ENCODE measurements at regions not wholly inside any gene's neighbourhood (a gene's known extent, or its start where the extent isn't known, plus 50 kb on each side); places are given as distances from the start of the nearest gene placed in this dataset.
"Not testable (repeated sequence)": the region's sequence is repeated elsewhere in the genome, so short reads cannot be mapped to it uniquely, and the experiment has no call there.

DNA sequence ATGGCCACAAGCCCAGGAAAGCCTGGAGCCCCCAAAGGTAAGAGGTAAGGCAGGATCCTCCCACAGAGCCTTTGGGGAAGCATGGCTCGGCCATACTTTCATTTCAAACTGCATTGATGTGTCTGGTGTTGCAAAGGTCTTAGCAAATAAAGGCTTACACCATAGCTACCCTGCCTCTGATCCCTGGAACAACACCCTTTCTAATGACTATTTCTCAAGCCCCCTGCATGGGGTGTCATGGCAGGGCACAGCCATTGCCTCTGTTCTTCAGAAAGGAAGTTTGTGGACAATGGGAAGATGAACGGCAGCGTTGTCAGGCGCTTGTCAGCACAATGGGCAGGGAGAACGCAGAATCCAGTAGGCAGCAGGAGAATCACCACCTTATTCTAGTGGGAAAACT, 435.0 kb upstream of the SMIM21 start:
- H3K4me3 ChIP-seq (ENCODE audit: low read depth, low read length): no peak overlapping the region
- H3K4me1 ChIP-seq (ENCODE audit: control insufficient read depth, insufficient read depth, low read length): no peaks in the 10 kb centered on the region
- H3K27me3 ChIP-seq (ENCODE audit: control insufficient read depth, insufficient read depth, low read length): no peaks in the 10 kb centered on the region
- no peaks in the 10 kb centered on the region for H3K9me3 ChIP-seq (ENCODE audit: control insufficient read depth, insufficient read depth, low read length)
- H3K9ac ChIP-seq (ENCODE audit: low read depth, low read length): no peak overlapping the region
- no peak overlapping the region for H3K27ac ChIP-seq (ENCODE audit: low read depth, low read length)
- no peaks in the 10 kb centered on the region for H3K36me3 ChIP-seq (ENCODE audit: control insufficient read depth, insufficient read depth, low read length)

DNA sequence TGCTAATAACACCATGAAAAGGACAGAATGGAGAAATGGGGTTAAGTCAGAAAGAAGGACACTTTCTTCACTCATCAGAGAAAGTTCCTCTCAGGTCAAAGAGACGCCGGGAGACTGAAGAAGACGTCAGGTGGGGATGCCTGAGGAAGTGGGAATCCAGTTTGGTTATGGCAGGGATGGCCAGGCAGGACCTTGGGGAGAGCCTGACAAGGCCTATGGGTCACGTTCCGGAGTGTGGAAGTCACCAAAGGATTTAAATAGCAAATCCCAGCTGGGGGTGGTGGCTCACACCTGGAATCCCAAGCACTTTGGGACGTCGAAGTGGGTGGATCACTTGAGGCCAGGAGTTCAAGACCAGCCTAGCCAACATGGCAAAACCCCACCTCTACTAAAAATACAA, 432.7 kb upstream of the SMIM21 start:
- Histone ChIP-seq H3K36me3 (ENCODE audit: control insufficient read depth, insufficient read depth, low read length) (no peaks in the 10 kb centered on the region), H3K27me3 (ENCODE audit: control insufficient read depth, insufficient read depth, low read length) (no peaks in the 10 kb centered on the region), H3K9me3 (ENCODE audit: control insufficient read depth, insufficient read depth, low read length) (no peaks in the 10 kb centered on the region), H3K4me3 (ENCODE audit: low read depth, low read length) (no peak overlapping the region), H3K27ac (ENCODE audit: low read depth, low read length) (no peak overlapping the region), H3K9ac (ENCODE audit: low read depth, low read length) (no peak overlapping the region), H3K4me1 (ENCODE audit: control insufficient read depth, insufficient read depth, low read length) (no peaks in the 10 kb centered on the region)

DNA sequence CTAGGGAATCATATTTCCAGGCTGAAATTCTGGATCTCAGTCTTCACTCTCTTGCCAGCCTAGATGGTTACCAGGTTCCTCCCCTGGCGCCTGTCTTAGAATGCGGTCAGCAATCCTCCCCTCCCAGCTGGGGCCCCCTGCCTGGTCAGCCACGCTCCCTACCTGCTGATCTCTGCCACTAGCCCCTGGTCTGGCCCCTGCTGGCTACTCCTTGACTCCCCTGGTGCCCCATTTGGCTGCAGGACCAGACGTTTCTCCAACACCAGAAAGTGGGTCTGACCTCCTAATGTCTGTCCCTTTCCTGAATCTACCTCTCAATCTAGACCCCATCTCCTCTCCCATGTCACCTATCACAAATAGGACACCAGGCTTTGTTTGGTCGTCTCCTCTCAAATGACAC, 432.0 kb upstream of the SMIM21 start:
- no peak overlapping the region for H3K27ac ChIP-seq (ENCODE audit: low read depth, low read length)
- no peaks in the 10 kb centered on the region for H3K9me3 ChIP-seq (ENCODE audit: control insufficient read depth, insufficient read depth, low read length)
- H3K4me3 ChIP-seq (ENCODE audit: low read depth, low read length): no peak overlapping the region
- H3K27me3 ChIP-seq (ENCODE audit: control insufficient read depth, insufficient read depth, low read length): no peaks in the 10 kb centered on the region
- H3K9ac ChIP-seq (ENCODE audit: low read depth, low read length): no peak overlapping the region
- no peaks in the 10 kb centered on the region for H3K36me3 ChIP-seq (ENCODE audit: control insufficient read depth, insufficient read depth, low read length)
- H3K4me1 ChIP-seq (ENCODE audit: control insufficient read depth, insufficient read depth, low read length): no peaks in the 10 kb centered on the region

DNA sequence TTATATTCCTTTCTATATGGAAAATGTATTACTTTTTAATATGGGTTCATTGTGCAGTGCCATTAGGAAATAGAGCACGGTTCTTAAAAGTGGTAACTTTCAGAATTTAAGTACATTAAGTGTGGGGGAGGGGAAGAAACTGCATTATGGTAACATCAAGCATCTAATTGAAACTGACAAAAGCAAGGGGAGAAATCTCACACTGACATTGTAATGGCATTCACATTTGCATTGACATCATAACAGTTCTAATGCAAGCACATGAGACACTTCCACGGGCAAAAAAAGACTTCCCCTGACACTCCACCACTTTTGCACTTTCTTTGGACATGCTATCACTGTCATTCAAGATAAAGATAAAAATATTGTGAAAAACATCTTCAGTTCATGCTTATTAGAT, 431.3 kb upstream of the SMIM21 start:
- H3K9ac ChIP-seq (ENCODE audit: low read depth, low read length): no peak overlapping the region
- no peaks in the 10 kb centered on the region for H3K36me3 ChIP-seq (ENCODE audit: control insufficient read depth, insufficient read depth, low read length)
- H3K27me3 ChIP-seq (ENCODE audit: control insufficient read depth, insufficient read depth, low read length): no peaks in the 10 kb centered on the region
- H3K4me3 ChIP-seq (ENCODE audit: low read depth, low read length): no peak overlapping the region
- no peak overlapping the region for H3K27ac ChIP-seq (ENCODE audit: low read depth, low read length)
- H3K4me1 ChIP-seq (ENCODE audit: control insufficient read depth, insufficient read depth, low read length): no peaks in the 10 kb centered on the region
- H3K9me3 ChIP-seq (ENCODE audit: control insufficient read depth, insufficient read depth, low read length): no peaks in the 10 kb centered on the region

DNA sequence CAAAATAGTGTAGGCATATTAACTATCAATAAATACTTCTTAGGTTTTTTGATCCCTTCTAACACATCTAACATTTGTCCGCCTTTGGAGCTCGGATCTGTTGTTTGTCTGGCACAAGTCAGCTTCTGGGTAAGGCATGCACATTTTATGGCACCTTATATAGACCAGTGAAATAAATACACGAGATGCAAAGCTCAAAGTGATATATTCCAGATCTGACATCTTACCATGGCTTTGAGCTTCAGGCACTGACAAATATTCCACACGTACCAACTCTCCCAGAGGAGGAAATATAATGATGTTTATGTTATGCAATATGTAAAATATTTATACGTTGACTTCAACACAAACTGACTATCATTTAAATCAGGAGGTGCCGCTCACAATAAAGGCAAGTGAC, 430.1 kb upstream of the SMIM21 start:
- H3K9ac ChIP-seq (ENCODE audit: low read depth, low read length): no peak overlapping the region
- no peaks in the 10 kb centered on the region for H3K4me1 ChIP-seq (ENCODE audit: control insufficient read depth, insufficient read depth, low read length)
- H3K27me3 ChIP-seq (ENCODE audit: control insufficient read depth, insufficient read depth, low read length): no peaks in the 10 kb centered on the region
- H3K9me3 ChIP-seq (ENCODE audit: control insufficient read depth, insufficient read depth, low read length): no peaks in the 10 kb centered on the region
- H3K36me3 ChIP-seq (ENCODE audit: control insufficient read depth, insufficient read depth, low read length): no peaks in the 10 kb centered on the region
- H3K27ac ChIP-seq (ENCODE audit: low read depth, low read length): no peak overlapping the region
- no peak overlapping the region for H3K4me3 ChIP-seq (ENCODE audit: low read depth, low read length)

DNA sequence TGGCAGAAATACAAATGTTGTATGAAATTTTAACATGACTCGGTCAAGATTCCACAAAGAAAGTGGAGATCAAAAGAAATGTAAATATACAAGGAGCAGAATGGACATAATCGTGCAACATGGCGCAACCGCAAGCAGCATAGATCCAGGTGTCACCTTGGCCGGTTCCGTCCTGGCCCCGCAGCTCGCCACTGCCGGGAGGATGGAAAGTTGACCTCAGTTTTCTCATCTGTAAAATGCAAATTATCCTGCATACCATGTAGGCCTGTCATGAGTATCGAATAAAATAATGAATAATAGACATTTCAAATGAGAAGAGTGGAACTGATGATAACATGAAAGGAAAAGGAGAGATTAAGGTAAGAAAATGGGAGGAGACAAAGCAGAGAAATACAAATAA, 427.3 kb upstream of the SMIM21 start:
- Histone ChIP-seq H3K9me3 (ENCODE audit: control insufficient read depth, insufficient read depth, low read length) (no peaks in the 10 kb centered on the region), H3K36me3 (ENCODE audit: control insufficient read depth, insufficient read depth, low read length) (no peaks in the 10 kb centered on the region), H3K9ac (ENCODE audit: low read depth, low read length) (no peak overlapping the region), H3K4me1 (ENCODE audit: control insufficient read depth, insufficient read depth, low read length) (no peaks in the 10 kb centered on the region), H3K27ac (ENCODE audit: low read depth, low read length) (no peak overlapping the region), H3K27me3 (ENCODE audit: control insufficient read depth, insufficient read depth, low read length) (no peaks in the 10 kb centered on the region), H3K4me3 (ENCODE audit: low read depth, low read length) (no peak overlapping the region)

GRCh38 chr18:75854174-75854573, 426.7 kb upstream of the SMIM21 start:
- no peaks in the 10 kb centered on the region for H3K4me1 ChIP-seq (ENCODE audit: control insufficient read depth, insufficient read depth, low read length)
- H3K36me3 ChIP-seq (ENCODE audit: control insufficient read depth, insufficient read depth, low read length): no peaks in the 10 kb centered on the region
- no peaks in the 10 kb centered on the region for H3K9me3 ChIP-seq (ENCODE audit: control insufficient read depth, insufficient read depth, low read length)
- H3K27ac ChIP-seq (ENCODE audit: low read depth, low read length): no peak overlapping the region
- H3K4me3 ChIP-seq (ENCODE audit: low read depth, low read length): no peak overlapping the region
- no peaks in the 10 kb centered on the region for H3K27me3 ChIP-seq (ENCODE audit: control insufficient read depth, insufficient read depth, low read length)
- H3K9ac ChIP-seq (ENCODE audit: low read depth, low read length): no peak overlapping the region

DNA sequence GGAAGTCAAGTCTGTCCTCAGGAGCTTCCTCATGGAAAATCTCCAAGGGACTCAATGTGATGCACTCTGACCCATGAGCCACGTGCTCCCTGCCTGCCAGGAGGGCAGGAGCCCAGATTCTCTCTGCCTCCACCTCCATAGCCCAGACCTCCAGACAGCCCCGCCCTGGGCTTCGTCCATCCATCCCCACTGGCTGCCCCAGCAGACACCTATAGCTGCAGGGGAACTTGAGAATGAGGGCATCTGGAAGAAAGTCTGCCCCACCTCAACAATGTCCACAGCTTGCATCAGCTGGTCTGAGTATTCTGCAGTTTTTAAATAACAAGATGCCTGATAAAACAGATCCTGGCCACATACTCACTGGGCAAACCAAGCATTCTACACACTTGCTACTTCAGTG, 418.8 kb upstream of the SMIM21 start:
- Histone ChIP-seq H3K4me3 (ENCODE audit: low read depth, low read length) (no peak overlapping the region), H3K27me3 (ENCODE audit: control insufficient read depth, insufficient read depth, low read length) (no peaks in the 10 kb centered on the region), H3K9me3 (ENCODE audit: control insufficient read depth, insufficient read depth, low read length) (no peaks in the 10 kb centered on the region), H3K4me1 (ENCODE audit: control insufficient read depth, insufficient read depth, low read length) (no peaks in the 10 kb centered on the region), H3K9ac (ENCODE audit: low read depth, low read length) (no peak overlapping the region), H3K27ac (ENCODE audit: low read depth, low read length) (no peak overlapping the region), H3K36me3 (ENCODE audit: control insufficient read depth, insufficient read depth, low read length) (no peaks in the 10 kb centered on the region)

DNA sequence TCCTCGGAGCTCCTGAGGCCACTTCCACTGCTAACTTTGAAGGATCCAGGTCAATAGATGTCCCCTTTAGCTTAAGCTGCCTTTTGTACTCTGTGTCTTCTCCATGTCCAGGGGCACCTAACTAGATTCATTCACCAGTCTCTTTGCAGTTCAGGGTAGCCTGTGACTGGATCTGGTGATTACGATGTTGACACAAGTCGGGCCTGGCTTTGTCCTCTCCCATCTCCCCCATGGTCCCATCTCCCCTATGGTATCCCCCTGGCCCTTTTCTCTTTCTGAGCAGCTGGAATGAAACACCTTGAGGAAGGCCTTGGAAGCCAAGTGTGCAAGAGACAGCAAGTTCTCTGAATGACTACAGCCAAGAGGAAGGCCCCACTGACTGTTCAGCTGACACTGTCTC, 417.9 kb upstream of the SMIM21 start:
- no peaks in the 10 kb centered on the region for H3K4me1 ChIP-seq (ENCODE audit: control insufficient read depth, insufficient read depth, low read length)
- no peak overlapping the region for H3K9ac ChIP-seq (ENCODE audit: low read depth, low read length)
- H3K4me3 ChIP-seq (ENCODE audit: low read depth, low read length): no peak overlapping the region
- no peaks in the 10 kb centered on the region for H3K27me3 ChIP-seq (ENCODE audit: control insufficient read depth, insufficient read depth, low read length)
- no peaks in the 10 kb centered on the region for H3K36me3 ChIP-seq (ENCODE audit: control insufficient read depth, insufficient read depth, low read length)
- H3K9me3 ChIP-seq (ENCODE audit: control insufficient read depth, insufficient read depth, low read length): no peaks in the 10 kb centered on the region
- H3K27ac ChIP-seq (ENCODE audit: low read depth, low read length): no peak overlapping the region

DNA sequence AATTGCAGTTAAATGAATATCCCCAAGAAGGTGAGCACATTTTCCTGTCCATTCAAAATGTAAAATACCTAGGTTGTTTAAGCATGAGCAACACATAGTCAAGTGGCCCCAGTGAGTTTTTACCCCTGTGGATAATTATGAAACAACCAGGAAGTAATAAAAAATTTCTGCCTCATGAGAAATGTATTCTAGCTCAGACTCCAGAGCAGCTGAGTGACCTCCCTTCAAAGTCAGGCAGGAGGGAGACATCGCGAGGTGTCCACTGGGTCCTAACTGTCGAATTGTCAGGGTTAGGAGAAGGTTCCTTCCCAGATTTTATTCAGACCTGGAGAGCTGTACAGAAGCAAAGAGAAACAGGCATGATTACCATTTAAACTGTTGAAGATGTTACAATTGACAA, 416.6 kb upstream of the SMIM21 start:
- no peak overlapping the region for H3K27ac ChIP-seq (ENCODE audit: low read depth, low read length)
- H3K4me1 ChIP-seq (ENCODE audit: control insufficient read depth, insufficient read depth, low read length): no peaks in the 10 kb centered on the region
- no peak overlapping the region for H3K9ac ChIP-seq (ENCODE audit: low read depth, low read length)
- no peak overlapping the region for H3K4me3 ChIP-seq (ENCODE audit: low read depth, low read length)
- no peaks in the 10 kb centered on the region for H3K36me3 ChIP-seq (ENCODE audit: control insufficient read depth, insufficient read depth, low read length)
- H3K27me3 ChIP-seq (ENCODE audit: control insufficient read depth, insufficient read depth, low read length): no peaks in the 10 kb centered on the region
- no peaks in the 10 kb centered on the region for H3K9me3 ChIP-seq (ENCODE audit: control insufficient read depth, insufficient read depth, low read length)

GRCh38 chr18:75840131-75840530, 412.6 kb upstream of the SMIM21 start:
- H3K9ac ChIP-seq (ENCODE audit: low read depth, low read length): no peak overlapping the region
- H3K36me3 ChIP-seq (ENCODE audit: control insufficient read depth, insufficient read depth, low read length): no peaks in the 10 kb centered on the region
- no peaks in the 10 kb centered on the region for H3K27me3 ChIP-seq (ENCODE audit: control insufficient read depth, insufficient read depth, low read length)
- no peak overlapping the region for H3K4me3 ChIP-seq (ENCODE audit: low read depth, low read length)
- H3K4me1 ChIP-seq (ENCODE audit: control insufficient read depth, insufficient read depth, low read length): no peaks in the 10 kb centered on the region
- no peaks in the 10 kb centered on the region for H3K9me3 ChIP-seq (ENCODE audit: control insufficient read depth, insufficient read depth, low read length)
- H3K27ac ChIP-seq (ENCODE audit: low read depth, low read length): no peak overlapping the region

- not testable (repeated sequence) for H3K4me1 ChIP-seq (ENCODE audit: control insufficient read depth, insufficient read depth, low read length); H3K27ac ChIP-seq (ENCODE audit: low read depth, low read length); H3K9me3 ChIP-seq (ENCODE audit: control insufficient read depth, insufficient read depth, low read length); H3K36me3 ChIP-seq (ENCODE audit: control insufficient read depth, insufficient read depth, low read length); H3K27me3 ChIP-seq (ENCODE audit: control insufficient read depth, insufficient read depth, low read length); H3K4me3 ChIP-seq (ENCODE audit: low read depth, low read length); H3K9ac ChIP-seq (ENCODE audit: low read depth, low read length)
Measured at GRCh38 chr18:75839686-75840085, 412.2 kb upstream of the SMIM21 start.
